NT2/D1 (cell line): ENCODE measurements at regions not wholly inside any gene's neighbourhood (a gene's known extent, or its start where the extent isn't known, plus 50 kb on each side); places are given as distances from the start of the nearest gene placed in this dataset.

Source experiments
- DNase-seq: peaks from one replicate; pipeline ENCODE4 v3.0.0-alpha.2; 2011; ENCODE audit warnings: low read depth, low spot score
- H3K27me3 ChIP-seq: 2 replicates; pipeline ENCODE4 v1.6.0; 2011; ENCODE audit warnings: mild to moderate bottlenecking; ENCODE audit not compliant: insufficient read length, insufficient read depth
- H3K36me3 ChIP-seq: 2 replicates; pipeline ENCODE4 v1.6.1; 2011; ENCODE audit warnings: mild to moderate bottlenecking, low read length, mixed read lengths; ENCODE audit not compliant: insufficient read depth, insufficient read length
- H3K4me1 ChIP-seq: 2 replicates; pipeline ENCODE4 v1.5.1; 2011; ENCODE audit not compliant: insufficient read depth, insufficient read length
- H3K4me3 ChIP-seq: 2 replicates; pipeline ENCODE4 v1.5.1; 2011; ENCODE audit warnings: low read depth; ENCODE audit not compliant: insufficient read length
- H3K9ac ChIP-seq: 2 replicates; pipeline ENCODE4 v1.6.0; 2011; ENCODE audit warnings: low read depth; ENCODE audit not compliant: insufficient read length
- H3K9me3 ChIP-seq: 2 replicates; pipeline ENCODE4 v1.5.1; 2011; ENCODE audit warnings: mild to moderate bottlenecking, low read length; ENCODE audit not compliant: insufficient read depth
- SUZ12 ChIP-seq: IDR thresholded peaks from 2 replicates; pipeline ENCODE4 v1.6.1; 2011; ENCODE audit not compliant: insufficient read length, insufficient read depth; ENCODE audit errors: extremely low read depth
- YY1 ChIP-seq: IDR thresholded peaks from 2 replicates; pipeline ENCODE4 v1.6.1; 2011; ENCODE audit not compliant: insufficient read length, insufficient read depth
- ZNF274 ChIP-seq: IDR thresholded peaks from 2 replicates; pipeline ENCODE4 v1.6.1; 2011; ENCODE audit warnings: mild to moderate bottlenecking, low read depth, low read length

DNA sequence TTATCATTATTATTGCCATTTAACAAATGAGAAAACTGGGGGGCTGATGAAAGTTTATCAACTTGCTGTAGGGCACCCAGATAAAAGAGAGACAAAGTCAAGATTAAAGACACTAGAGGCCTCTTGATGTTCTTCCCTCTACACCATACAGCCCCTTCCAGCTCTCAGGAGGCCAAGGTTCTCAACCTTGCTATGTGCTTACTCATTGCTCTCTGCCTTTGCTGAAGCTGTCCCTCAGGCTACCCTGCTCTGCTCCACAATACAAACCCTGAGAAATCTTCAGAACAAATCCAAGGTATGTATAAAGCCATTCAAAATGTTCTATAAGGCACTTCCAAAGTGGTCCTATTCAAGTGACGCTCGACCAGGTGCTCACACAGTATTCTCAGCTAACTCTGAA lies 329.9 kb upstream of the TNP1 start:
- no peak overlapping the region for H3K9ac ChIP-seq
- TF ChIP-seq ZNF274, result no peak
- no peak for TF ChIP-seq SUZ12
- no peak for TF ChIP-seq YY1
- H3K27me3 ChIP-seq, result no peaks in the 10 kb centered on the region
- DNase-seq, result no peak
- H3K9me3 ChIP-seq, result no peaks in the 10 kb centered on the region
- no peaks in the 10 kb centered on the region for H3K36me3 ChIP-seq
- H3K4me1 ChIP-seq, result no peaks in the 10 kb centered on the region
- no peak overlapping the region for H3K4me3 ChIP-seq

GRCh38 chr2:217189131-217189530 lies 329.3 kb upstream of the TNP1 start:
- TF ChIP-seq SUZ12 (no peak), ZNF274 (no peak), YY1 (no peak)
- no peaks in the 10 kb centered on the region for H3K4me1 ChIP-seq
- H3K9me3 ChIP-seq, result no peaks in the 10 kb centered on the region
- H3K9ac ChIP-seq, result no peak overlapping the region
- DNase-seq, result no peak
- no peaks in the 10 kb centered on the region for H3K27me3 ChIP-seq
- no peaks in the 10 kb centered on the region for H3K36me3 ChIP-seq
- no peak overlapping the region for H3K4me3 ChIP-seq

DNA sequence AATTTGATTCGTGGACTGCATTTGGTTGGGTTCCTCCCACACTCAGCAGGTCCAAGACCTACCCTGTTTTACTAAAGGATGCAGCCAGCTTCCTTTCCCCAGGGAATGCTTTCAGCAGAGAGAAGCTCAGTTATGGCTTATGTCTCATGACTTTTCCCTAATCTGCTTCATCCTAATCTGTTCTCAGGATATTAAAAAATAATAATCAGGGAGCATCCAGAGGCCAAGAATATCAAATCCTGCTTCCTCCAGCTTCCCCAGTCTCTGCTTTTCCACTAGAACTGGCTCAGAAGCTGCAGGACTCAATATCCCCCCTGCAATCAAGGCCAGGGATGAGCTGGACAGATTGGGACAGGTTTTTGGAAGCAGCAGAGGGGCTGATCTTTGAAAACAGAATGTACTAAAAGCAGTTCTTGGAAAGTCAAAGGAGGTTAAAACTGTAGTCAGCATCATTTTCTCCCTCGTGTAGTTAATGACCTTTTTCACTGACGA lies 326.9 kb upstream of the TNP1 start:
- Histone ChIP-seq H3K27me3 (no peaks in the 10 kb centered on the region), H3K4me3 (no peak overlapping the region), H3K36me3 (no peaks in the 10 kb centered on the region), H3K9me3 (no peaks in the 10 kb centered on the region), H3K9ac (no peak overlapping the region), H3K4me1 (no peaks in the 10 kb centered on the region)
- DNase-seq, result no peak
- TF ChIP-seq ZNF274 (no peak), YY1 (no peak), SUZ12 (no peak)

DNA sequence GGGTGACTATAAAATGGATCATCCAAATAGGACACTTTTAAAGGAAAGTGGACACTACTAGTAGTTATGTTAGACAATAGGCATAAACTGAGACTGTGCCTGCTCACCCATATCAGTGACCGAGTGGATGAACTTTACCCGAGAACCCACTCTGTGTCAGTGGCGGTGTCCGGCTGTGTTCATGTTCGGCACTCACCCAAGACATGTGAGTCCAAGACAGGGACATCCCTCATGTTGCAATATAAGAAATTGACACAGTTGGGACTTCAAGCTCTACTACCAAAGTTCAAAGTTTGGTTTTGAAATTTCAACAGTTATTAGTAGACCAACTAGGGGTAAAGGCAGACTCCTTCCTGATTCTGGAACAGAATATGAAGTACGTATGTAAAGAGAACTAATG lies 326.3 kb upstream of the TNP1 start:
- no peaks in the 10 kb centered on the region for H3K9me3 ChIP-seq
- no peaks in the 10 kb centered on the region for H3K4me1 ChIP-seq
- no peaks in the 10 kb centered on the region for H3K36me3 ChIP-seq
- no peak overlapping the region for H3K9ac ChIP-seq
- H3K27me3 ChIP-seq, result no peaks in the 10 kb centered on the region
- no peak for DNase-seq
- TF ChIP-seq SUZ12, result no peak
- no peak for TF ChIP-seq YY1
- TF ChIP-seq ZNF274, result no peak
- H3K4me3 ChIP-seq, result no peak overlapping the region

DNA sequence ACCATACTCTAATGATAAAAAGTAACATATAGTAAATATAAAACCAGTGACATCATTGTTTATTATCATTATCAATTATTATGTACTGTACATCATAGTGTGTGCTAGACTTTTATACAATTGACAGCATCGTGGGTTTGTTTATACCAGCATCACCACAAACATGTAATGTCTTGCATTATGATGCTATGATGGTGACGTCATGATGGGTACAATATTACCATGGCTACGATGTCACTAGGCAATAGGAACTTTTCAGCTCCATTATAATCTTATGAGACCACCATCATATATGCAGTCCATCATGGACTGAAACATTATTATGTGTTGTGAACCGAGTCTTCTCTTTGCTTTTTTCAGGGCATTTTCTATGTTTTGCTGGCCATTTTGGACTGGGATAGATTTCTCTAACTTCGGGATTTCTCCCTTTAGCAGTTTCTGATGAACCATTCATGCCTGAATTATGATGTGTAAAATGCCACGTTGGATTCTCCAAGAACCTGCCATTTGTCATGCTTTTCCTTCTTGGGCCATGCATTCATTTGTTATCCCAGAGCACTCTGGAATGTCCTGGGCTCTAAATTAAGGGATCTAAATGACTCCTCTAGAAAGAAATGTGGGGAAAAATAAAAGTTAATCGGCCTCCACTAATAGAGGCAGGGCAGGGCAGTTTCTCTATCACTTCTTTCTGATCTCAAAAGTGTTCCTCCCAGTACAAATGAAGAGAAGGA lies 325.6 kb upstream of the TNP1 start:
- Histone ChIP-seq H3K4me1 (no peaks in the 10 kb centered on the region), H3K9ac (no peak overlapping the region), H3K4me3 (no peak overlapping the region), H3K27me3 (no peaks in the 10 kb centered on the region), H3K36me3 (no peaks in the 10 kb centered on the region), H3K9me3 (no peaks in the 10 kb centered on the region)
- TF ChIP-seq SUZ12 (no peak), ZNF274 (no peak), YY1 (no peak)
- DNase-seq, result no peak

DNA sequence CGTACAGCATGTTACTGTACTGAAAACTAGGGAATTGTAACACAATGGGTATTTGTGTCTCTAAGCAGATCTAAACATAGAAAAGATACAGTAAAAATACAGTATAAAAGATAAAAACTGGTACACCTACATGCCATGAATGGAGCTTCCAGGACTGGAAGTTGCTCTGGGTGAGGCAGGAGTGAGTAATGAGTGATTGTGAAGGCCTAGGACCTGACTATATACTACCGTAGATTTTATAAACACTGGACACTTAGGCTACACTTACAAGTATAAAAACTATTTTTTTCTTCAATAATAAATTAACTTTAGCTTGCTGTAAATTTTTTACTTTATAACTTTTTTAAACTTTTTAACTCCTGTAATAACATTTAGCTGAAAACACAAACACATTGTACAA lies 324.4 kb upstream of the TNP1 start:
- no peaks in the 10 kb centered on the region for H3K9me3 ChIP-seq
- DNase-seq, result no peak
- H3K4me1 ChIP-seq, result no peaks in the 10 kb centered on the region
- TF ChIP-seq ZNF274, result no peak
- no peak for TF ChIP-seq YY1
- no peak for TF ChIP-seq SUZ12
- no peak overlapping the region for H3K4me3 ChIP-seq
- no peaks in the 10 kb centered on the region for H3K36me3 ChIP-seq
- no peak overlapping the region for H3K9ac ChIP-seq
- no peaks in the 10 kb centered on the region for H3K27me3 ChIP-seq

GRCh38 chr2:217183471-217183870 lies 323.6 kb upstream of the TNP1 start:
- no peaks in the 10 kb centered on the region for H3K36me3 ChIP-seq
- no peak for TF ChIP-seq ZNF274
- no peak for TF ChIP-seq SUZ12
- TF ChIP-seq YY1, result no peak
- no peak overlapping the region for H3K4me3 ChIP-seq
- no peak for DNase-seq
- no peaks in the 10 kb centered on the region for H3K27me3 ChIP-seq
- no peaks in the 10 kb centered on the region for H3K4me1 ChIP-seq
- H3K9me3 ChIP-seq, result no peaks in the 10 kb centered on the region
- no peak overlapping the region for H3K9ac ChIP-seq
